HFF-Myc (cell line): ENCODE measurements at regions not wholly inside any gene's neighbourhood (a gene's known extent, or its start where the extent isn't known, plus 50 kb on each side); places are given as distances from the start of the nearest gene placed in this dataset.

Experiments
- DNase-seq: peaks from one replicate; pipeline ENCODE4 v3.0.0-alpha.2; 2011; ENCODE audit warnings: low read depth; ENCODE audit errors: extremely low read depth
- H3K4me3 ChIP-seq: replicated peaks from 2 replicates; pipeline ENCODE4 v1.5.1; 2011; ENCODE audit warnings: low read depth, mild to moderate bottlenecking, control low read depth, low read length
- TF ChIP-seq, protein P1 (sequence below): IDR thresholded peaks from 2 replicates; pipeline ENCODE4 v1.5.1; 2012; ENCODE audit warnings: mild to moderate bottlenecking, low read depth, low read length, control low read depth; ENCODE audit errors: missing control alignments

DNA sequence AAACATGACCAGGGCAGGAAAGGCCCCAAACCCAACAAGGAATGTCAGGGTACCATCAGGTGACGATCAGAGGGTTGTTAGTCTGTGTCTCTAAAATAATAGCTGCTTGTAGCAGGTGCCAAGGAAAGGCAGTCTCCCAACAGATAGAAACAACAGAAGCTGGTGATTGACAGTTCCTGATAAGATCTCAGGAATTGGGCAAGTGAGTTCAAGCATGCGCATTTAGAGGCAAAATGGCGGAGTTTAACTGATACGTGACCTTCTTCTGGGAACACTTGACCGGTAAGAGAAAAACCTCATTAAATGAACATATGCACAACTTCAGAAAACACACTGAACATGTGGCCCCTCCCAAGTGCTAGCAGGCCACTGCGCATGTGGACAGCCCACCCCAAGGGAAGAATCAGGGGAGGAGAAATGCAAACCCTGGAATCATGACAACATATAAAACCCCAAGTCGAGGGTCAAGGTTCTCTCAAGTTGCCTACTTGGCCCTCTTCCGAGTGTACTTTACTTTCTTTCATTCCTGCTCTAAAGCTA, 664.9 kb downstream of the KCNJ3 start:
- DNase-seq = no peak
- H3K4me3 ChIP-seq = no peak overlapping the region
- TF ChIP-seq, protein P1, sequence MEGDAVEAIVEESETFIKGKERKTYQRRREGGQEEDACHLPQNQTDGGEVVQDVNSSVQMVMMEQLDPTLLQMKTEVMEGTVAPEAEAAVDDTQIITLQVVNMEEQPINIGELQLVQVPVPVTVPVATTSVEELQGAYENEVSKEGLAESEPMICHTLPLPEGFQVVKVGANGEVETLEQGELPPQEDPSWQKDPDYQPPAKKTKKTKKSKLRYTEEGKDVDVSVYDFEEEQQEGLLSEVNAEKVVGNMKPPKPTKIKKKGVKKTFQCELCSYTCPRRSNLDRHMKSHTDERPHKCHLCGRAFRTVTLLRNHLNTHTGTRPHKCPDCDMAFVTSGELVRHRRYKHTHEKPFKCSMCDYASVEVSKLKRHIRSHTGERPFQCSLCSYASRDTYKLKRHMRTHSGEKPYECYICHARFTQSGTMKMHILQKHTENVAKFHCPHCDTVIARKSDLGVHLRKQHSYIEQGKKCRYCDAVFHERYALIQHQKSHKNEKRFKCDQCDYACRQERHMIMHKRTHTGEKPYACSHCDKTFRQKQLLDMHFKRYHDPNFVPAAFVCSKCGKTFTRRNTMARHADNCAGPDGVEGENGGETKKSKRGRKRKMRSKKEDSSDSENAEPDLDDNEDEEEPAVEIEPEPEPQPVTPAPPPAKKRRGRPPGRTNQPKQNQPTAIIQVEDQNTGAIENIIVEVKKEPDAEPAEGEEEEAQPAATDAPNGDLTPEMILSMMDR = no peak

DNA sequence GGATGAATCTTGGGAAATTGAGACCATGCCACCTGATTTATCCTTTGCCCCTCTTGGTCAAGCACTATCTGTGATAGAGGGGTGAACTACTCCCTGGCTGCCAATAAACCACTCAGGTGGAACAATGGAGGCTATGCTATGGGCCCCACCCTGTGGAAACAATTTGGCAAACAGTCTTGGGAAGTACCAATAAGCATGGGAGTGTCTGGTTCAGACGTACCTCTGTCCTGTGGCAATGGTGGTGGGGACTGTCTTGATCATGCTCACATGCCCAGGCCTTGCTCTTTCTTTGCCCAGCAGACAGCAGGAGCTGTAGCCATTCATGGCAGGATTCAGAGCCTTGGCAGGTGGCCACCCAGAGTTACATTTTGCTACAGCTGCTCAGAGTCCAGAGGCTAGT, 658.7 kb downstream of the KCNJ3 start:
- H3K4me3 ChIP-seq = no peak overlapping the region
- DNase-seq = no peak
- TF ChIP-seq, protein P1 = no peak

DNA sequence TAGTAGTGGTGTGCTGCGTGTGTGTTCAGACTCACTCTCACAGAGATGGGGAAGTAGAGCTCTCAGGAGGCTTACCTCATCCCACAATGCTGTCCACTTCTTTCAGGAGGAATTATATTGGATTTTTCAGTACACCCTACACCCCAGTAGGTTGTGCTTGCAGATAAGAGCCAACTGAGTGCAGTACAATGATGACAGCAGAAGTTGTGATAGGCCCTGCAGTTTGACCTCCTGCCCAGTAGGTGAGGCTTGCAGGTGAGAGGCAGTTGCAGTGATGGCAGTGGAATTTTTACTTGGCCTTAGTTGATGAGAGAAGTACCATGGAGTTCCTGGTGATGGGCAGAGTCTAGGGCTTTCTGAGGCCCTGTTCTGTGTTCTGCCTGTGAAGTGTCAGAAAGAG, 657.8 kb downstream of the KCNJ3 start:
- TF ChIP-seq, protein P1 = no peak
- H3K4me3 ChIP-seq = no peak overlapping the region
- no peak for DNase-seq

DNA sequence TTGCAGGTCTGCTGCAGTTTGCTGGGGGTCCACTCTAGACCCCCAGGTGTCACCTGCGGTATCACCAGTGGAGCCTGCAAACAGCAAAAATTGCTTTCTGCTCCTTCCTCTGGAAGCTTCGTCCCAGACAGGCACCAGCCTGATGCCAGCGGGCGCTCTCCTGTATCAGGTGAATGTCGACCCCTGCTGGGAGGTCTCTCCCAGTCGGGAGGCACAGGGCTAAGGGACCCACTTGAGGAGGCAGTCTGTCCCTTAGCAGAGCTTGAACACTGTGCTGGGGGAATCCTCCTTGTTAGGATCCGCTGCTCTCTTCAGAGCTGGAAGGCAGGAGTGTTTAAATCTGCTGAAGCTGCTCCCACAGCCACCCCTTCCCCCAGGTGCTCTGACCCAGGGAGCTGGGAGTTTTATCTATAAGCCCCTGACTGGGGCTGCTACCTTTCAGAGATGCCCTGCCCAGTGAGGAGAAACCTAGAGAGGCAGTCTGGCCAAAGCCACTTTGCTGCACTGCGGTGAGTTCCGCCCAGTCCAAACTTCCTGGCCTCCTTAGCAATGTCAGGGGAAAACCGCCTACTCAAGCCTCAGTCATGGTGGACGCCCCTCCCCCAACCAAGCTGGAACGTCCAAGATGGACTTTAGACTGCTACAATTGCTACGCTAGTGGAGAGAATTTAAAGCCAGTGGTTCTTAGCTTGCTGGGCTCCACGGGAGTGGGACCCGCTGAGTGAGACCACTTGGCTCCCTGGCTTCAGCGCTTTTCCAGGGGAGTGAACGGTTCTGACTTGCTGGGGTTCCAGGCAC, 652.5 kb downstream of the KCNJ3 start:
- H3K4me3 ChIP-seq = no peak overlapping the region
- TF ChIP-seq, protein P1 = no peak

DNA sequence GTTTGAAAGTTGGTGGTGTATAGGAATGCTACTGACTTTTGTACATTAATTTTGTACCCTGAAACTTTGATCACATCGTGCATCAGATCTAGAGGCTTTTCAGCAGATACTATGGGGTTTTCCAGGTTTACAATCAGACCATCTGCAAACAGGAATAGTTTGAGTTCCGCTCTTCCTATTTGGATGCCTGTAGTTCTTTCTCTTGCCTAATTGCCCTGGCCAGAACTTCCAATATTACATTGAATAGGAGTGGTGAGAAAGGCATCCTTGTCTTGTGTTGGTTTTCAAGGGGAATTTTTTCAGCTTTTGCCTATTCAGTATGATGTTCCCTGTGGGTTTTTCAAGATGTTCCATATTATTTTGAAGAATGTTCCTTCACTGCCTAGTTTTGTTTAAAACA, 633.5 kb downstream of the KCNJ3 start:
- H3K4me3 ChIP-seq = no peak overlapping the region
- TF ChIP-seq, protein P1 = no peak
- DNase-seq = no peak

More for the DNA sequence above, 652.5 kb downstream of the KCNJ3 start:
- DNase-seq = no peak

DNA sequence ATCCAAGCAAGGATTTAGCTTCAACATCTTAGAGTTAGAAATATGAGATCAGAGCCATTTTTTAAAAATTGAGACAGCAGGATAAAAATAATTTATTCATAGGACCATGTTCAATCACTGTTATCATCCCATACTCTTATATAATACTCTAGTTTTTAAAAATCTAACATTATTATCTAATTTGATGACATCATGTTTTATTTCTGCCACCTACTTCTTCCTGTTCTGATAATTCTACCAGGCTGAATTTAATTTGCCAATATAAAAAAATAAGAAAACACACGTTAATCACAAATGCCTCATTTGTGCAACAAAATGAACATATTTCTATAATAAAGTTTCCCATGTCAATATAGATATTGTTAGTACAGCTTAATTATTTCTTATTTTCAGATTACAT, 621.7 kb downstream of the KCNJ3 start:
- DNase-seq = no peak
- no peak overlapping the region for H3K4me3 ChIP-seq
- TF ChIP-seq, protein P1 = no peak

DNA sequence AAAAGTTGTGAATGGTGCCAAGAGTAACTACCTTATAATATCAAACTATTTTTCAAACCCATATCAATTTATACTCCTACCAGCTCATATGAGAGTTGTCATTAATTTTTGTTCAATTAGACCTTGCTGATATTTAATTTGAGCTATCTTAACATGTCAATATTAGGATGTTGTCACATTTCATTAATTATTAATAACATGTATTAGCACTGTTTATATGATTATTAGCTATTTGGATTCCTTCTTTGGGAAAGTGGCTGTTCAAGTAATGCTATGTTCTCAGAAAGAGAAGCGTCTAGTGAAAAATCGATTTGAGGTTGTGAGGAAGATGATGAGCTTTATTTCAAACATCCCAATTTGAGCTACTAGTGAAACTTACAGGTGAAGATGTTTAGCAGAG, 620.2 kb downstream of the KCNJ3 start:
- TF ChIP-seq, protein P1 = no peak

More for the DNA sequence above, 620.2 kb downstream of the KCNJ3 start:
- H3K4me3 ChIP-seq = no peak overlapping the region
- DNase-seq = no peak
